ENCODE measurements at regions not wholly inside any gene's neighbourhood (a gene's known extent, or its start where the extent isn't known, plus 50 kb on each side); places are given as distances from the start of the nearest gene placed in this dataset.
"Not testable (repeated sequence)": the region's sequence is repeated elsewhere in the genome, so short reads cannot be mapped to it uniquely, and the experiment has no call there.

- no peak for DNase-seq (ENCODE audit: low read depth in 2 of 2)
These were observed 79.0 kb upstream of the SGO1 start for GRCh38 chr3:20264900-20265567.

- no peak for DNase-seq (ENCODE audit: low read depth in 2 of 2)
These were observed 72.4 kb upstream of the SGO1 start for GRCh38 chr3:20258371-20258770.

- no peak for DNase-seq (ENCODE audit: low read depth in 2 of 2)
These were observed 70.1 kb upstream of the SGO1 start for GRCh38 chr3:20256144-20256543.

- no peak for DNase-seq (ENCODE audit: low read depth in 2 of 2)
These were observed 68.5 kb upstream of the SGO1 start for GRCh38 chr3:20254268-20255117.

GRCh38 chr3:20250786-20251185 lies 64.8 kb upstream of the SGO1 start:
- no peak for DNase-seq (ENCODE audit: low read depth in 2 of 2)

- DNase-seq (ENCODE audit: low read depth in 2 of 2): no peak
These were observed 64.3 kb upstream of the SGO1 start for GRCh38 chr3:20250314-20250713.

- DNase-seq (ENCODE audit: low read depth in 2 of 2): no peak
These were observed 60.7 kb upstream of the SGO1 start for GRCh38 chr3:20246662-20247061.

- DNase-seq (ENCODE audit: low read depth in 2 of 2): no peak
These were observed 59.8 kb upstream of the SGO1 start for GRCh38 chr3:20245781-20246180.

GRCh38 chr3:20240154-20240883 lies 54.3 kb upstream of the SGO1 start:
- DNase-seq (ENCODE audit: low read depth in 2 of 2): no peak

GRCh38 chr3:20238199-20238598 lies 52.2 kb upstream of the SGO1 start:
- DNase-seq (ENCODE audit: low read depth in 2 of 2): not testable (repeated sequence)

- no peak for DNase-seq (ENCODE audit: low read depth in 2 of 2)
These were observed 50.6 kb upstream of the SGO1 start for GRCh38 chr3:20236603-20237002.
